ENCODE measurements at regions not wholly inside any gene's neighbourhood (a gene's known extent, or its start where the extent isn't known, plus 50 kb on each side); places are given as distances from the start of the nearest gene placed in this dataset.

DNA sequence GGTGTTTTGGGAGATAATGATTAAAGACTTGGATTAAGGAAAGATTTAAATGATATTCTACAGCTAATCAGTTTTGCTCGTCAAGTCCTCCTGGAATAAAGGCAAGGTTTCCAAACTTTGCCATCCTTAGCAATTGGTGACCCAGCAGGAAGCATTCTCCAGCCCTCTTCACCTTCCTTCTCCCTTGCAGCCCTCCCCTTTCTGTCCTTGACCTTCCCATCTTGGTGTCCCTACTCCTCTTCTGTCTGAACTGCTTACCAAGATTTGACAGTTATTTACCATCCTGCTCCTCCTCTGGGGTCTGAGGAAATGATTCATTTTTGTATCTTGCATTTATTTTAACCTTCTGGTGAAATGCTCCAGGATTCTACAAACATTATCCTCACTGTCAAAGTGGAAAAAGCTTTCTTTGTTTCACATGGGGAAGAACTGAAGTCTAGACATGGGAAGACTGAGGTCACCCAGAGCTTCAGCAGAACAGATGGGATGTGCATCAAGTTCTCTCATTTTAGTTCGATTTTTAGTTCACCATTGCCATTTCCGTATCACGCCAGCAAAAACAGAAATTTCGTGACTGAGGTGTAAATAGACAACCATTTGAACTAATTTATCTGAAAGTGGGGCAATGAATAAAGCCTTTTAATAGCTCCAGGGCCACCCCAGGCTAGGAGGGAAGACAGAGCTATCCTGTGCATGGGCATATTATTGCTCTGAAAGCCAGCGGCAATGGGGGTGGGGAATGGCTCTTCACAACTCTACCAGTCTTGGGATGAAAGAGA is 504.4 kb upstream of the PLXNA2 start:
- Histone ChIP-seq H3K27ac (ENCODE audit: low read length) (no peak overlapping the region), H3K4me1 (ENCODE audit: control insufficient read depth, insufficient read depth, low read length) (no peaks in the 10 kb centered on the region), H3K36me3 (ENCODE audit: control insufficient read depth, insufficient read depth, low read length) (no peaks in the 10 kb centered on the region), H3K27me3 (ENCODE audit: control insufficient read depth, insufficient read depth, low read length) (no peaks in the 10 kb centered on the region), H3K4me3 (ENCODE audit: low read length) (no peak overlapping the region), H3K9me3 (replicated peaks; ENCODE audit: control insufficient read depth, low read depth, low read length) (no peaks in the 10 kb centered on the region)
- no CpG with 5 or more reads among the region's 6 CpGs for WGBS (ENCODE audit: insufficient coverage)
- no peak for DNase-seq

DNA sequence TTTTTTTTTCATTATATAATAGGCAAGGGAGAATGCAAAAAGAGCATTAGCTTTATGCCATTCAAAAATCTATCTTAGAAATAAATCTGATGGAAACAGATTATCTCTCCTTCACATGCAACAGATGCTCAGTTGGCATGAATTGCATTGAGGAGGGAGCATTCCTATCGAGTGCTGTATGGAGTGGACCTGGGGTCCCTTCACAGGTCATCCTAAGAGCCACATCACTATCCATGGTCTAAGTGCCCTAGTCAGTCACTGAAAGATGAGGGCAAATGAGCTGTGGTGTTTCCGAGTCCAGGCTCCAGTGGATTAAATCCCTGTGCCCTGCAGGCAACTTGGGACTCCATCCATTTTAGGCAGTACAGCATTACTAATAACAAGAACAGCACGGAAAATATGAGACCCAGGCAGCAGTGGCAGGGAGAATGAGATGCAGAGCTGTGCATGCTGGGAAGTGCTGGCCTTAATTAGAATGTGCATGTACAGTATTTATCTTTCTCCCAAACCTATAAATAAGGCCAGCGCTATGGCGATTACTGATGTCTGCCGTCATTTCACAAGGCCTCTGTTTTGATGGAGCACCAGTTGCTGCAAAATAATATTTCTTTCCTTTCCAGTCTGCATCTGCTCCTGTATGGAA is 512.3 kb upstream of the PLXNA2 start:
- Histone ChIP-seq H3K36me3 (ENCODE audit: control insufficient read depth, insufficient read depth, low read length) (no peaks in the 10 kb centered on the region), H3K27ac (ENCODE audit: low read length) (no peak overlapping the region), H3K9me3 (replicated peaks; ENCODE audit: control insufficient read depth, low read depth, low read length) (no peaks in the 10 kb centered on the region), H3K4me1 (ENCODE audit: control insufficient read depth, insufficient read depth, low read length) (no peaks in the 10 kb centered on the region), H3K27me3 (ENCODE audit: control insufficient read depth, insufficient read depth, low read length) (no peaks in the 10 kb centered on the region), H3K4me3 (ENCODE audit: low read length) (no peak overlapping the region)
- DNase-seq, result no peak
- WGBS (ENCODE audit: insufficient coverage), result 86% methylated on average over 4 of the region's 6 CpGs

DNA sequence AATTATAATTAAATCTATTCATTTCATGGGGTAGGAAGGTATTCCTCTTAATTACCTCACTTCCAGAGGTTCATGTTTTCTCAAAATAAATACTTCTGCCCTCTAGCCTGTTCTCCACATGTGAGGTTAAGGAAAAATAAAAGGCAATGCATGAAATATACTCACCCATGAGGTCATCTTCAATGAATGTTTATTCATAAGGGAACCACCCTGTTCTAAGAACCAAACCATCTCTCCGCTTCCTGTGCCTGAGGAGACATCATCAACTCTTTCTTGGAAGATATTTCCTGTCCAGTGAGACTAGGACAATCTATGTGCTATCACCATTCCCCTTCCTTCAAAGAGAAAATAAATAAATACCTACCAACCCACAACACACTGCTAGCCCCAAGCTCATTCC is 513.7 kb upstream of the PLXNA2 start:
- no peak overlapping the region for H3K27ac ChIP-seq (ENCODE audit: low read length)
- H3K4me1 ChIP-seq (ENCODE audit: control insufficient read depth, insufficient read depth, low read length), result no peaks in the 10 kb centered on the region
- no peak overlapping the region for H3K4me3 ChIP-seq (ENCODE audit: low read length)
- WGBS (ENCODE audit: insufficient coverage), result 100% methylated on average over 1 of the region's 1 CpG
- H3K9me3 ChIP-seq (replicated peaks; ENCODE audit: control insufficient read depth, low read depth, low read length), result no peaks in the 10 kb centered on the region
- no peak for DNase-seq
- H3K36me3 ChIP-seq (ENCODE audit: control insufficient read depth, insufficient read depth, low read length), result no peaks in the 10 kb centered on the region
- no peaks in the 10 kb centered on the region for H3K27me3 ChIP-seq (ENCODE audit: control insufficient read depth, insufficient read depth, low read length)

DNA sequence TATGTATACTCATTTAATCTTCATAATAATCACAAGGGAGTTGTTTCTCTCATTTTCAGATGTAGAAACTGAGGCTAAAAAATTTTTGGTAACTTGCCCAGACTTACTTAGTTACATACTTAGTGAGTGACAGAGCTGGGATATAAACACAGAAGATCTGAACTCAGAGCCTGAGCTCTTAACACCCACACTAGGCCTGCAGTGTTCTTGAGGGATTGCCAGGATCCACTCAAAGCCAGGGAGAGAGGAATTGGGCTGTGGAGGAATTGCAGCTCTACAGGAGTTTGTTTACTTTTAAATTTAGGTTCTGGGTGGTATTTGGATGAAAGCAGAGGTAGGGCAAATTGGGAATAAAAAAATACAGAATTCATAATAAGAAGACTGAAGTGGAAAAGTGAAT is 515.1 kb upstream of the PLXNA2 start:
- Histone ChIP-seq H3K4me3 (ENCODE audit: low read length) (no peak overlapping the region), H3K36me3 (ENCODE audit: control insufficient read depth, insufficient read depth, low read length) (no peaks in the 10 kb centered on the region), H3K4me1 (ENCODE audit: control insufficient read depth, insufficient read depth, low read length) (no peaks in the 10 kb centered on the region), H3K27me3 (ENCODE audit: control insufficient read depth, insufficient read depth, low read length) (no peaks in the 10 kb centered on the region), H3K27ac (ENCODE audit: low read length) (no peak overlapping the region), H3K9me3 (replicated peaks; ENCODE audit: control insufficient read depth, low read depth, low read length) (no peaks in the 10 kb centered on the region)
- DNase-seq, result no peak

DNA sequence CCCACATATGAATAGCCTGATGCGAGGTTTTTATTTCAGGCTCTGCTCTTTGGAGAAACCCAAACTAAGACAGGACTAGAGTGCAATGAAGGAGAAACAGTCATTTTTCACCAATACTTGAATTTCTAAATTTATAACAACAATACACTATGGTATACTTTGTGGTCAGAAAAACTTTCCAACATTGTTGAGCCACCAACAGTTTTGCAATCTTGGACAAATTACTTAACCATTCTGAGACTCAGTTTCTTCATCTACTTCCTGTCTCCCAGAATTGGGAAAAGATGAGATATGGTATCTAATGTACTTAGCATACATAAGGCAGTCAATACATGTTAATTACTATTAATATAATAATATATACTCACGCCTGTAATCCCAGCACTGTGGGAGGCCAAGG is 519.8 kb upstream of the PLXNA2 start:
- H3K27me3 ChIP-seq (ENCODE audit: control insufficient read depth, insufficient read depth, low read length), result no peaks in the 10 kb centered on the region
- no peak overlapping the region for H3K4me3 ChIP-seq (ENCODE audit: low read length)
- no peak for DNase-seq
- H3K9me3 ChIP-seq (replicated peaks; ENCODE audit: control insufficient read depth, low read depth, low read length), result no peaks in the 10 kb centered on the region
- no peaks in the 10 kb centered on the region for H3K36me3 ChIP-seq (ENCODE audit: control insufficient read depth, insufficient read depth, low read length)
- no peaks in the 10 kb centered on the region for H3K4me1 ChIP-seq (ENCODE audit: control insufficient read depth, insufficient read depth, low read length)
- no peak overlapping the region for H3K27ac ChIP-seq (ENCODE audit: low read length)
- WGBS (ENCODE audit: insufficient coverage), result no CpG with 5 or more reads among the region's 2 CpGs

DNA sequence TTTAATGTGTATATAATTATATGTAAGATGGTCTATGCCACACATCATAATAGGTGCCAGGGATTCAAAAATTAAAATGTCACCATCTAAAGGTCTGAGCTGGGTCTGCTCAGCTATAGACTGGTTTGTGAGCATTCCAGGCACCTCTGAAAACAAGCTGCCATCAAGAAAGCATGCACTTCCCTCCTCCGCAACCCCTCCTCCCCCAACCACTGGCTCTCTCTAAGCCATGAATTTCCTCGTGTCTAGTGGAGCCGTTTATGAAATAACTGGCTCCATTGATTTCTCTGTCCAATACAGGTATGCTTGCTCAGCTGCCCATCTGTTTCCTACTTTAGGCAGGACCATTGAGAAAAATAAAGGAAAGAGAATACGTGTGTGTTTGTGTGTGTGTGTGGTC is 522.6 kb upstream of the PLXNA2 start:
- Histone ChIP-seq H3K4me1 (ENCODE audit: control insufficient read depth, insufficient read depth, low read length) (no peaks in the 10 kb centered on the region), H3K27ac (ENCODE audit: low read length) (no peak overlapping the region), H3K9me3 (replicated peaks; ENCODE audit: control insufficient read depth, low read depth, low read length) (no peaks in the 10 kb centered on the region), H3K27me3 (ENCODE audit: control insufficient read depth, insufficient read depth, low read length) (no peaks in the 10 kb centered on the region), H3K36me3 (ENCODE audit: control insufficient read depth, insufficient read depth, low read length) (no peaks in the 10 kb centered on the region), H3K4me3 (ENCODE audit: low read length) (no peak overlapping the region)
- DNase-seq, result no peak
- no CpG with 5 or more reads among the region's 4 CpGs for WGBS (ENCODE audit: insufficient coverage)

DNA sequence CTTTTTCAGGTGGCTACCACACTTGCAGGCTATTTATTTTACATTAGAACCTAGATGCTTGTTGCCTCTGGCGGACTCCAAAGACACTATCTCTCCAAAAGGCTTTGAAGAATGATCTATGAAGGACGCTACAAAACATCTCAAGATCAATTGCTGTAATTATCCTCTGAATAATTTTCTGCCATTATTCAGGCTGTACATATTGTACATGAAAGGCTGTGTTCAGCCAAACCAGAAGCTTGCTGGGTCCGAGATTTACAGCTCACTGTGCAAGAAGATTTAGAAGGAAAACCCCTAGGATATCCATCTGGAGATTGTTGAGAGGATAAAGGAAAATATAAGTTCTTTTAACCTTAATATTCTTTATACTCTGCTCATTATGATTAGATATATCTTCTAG is 523.6 kb upstream of the PLXNA2 start:
- no peak overlapping the region for H3K4me3 ChIP-seq (ENCODE audit: low read length)
- no peak overlapping the region for H3K27ac ChIP-seq (ENCODE audit: low read length)
- no peaks in the 10 kb centered on the region for H3K27me3 ChIP-seq (ENCODE audit: control insufficient read depth, insufficient read depth, low read length)
- WGBS (ENCODE audit: insufficient coverage), result no CpG with 5 or more reads among the region's 3 CpGs
- no peak for DNase-seq
- no peaks in the 10 kb centered on the region for H3K36me3 ChIP-seq (ENCODE audit: control insufficient read depth, insufficient read depth, low read length)
- H3K4me1 ChIP-seq (ENCODE audit: control insufficient read depth, insufficient read depth, low read length), result peaks cover 1% of the 10 kb centered on the region
- H3K9me3 ChIP-seq (replicated peaks; ENCODE audit: control insufficient read depth, low read depth, low read length), result no peaks in the 10 kb centered on the region

DNA sequence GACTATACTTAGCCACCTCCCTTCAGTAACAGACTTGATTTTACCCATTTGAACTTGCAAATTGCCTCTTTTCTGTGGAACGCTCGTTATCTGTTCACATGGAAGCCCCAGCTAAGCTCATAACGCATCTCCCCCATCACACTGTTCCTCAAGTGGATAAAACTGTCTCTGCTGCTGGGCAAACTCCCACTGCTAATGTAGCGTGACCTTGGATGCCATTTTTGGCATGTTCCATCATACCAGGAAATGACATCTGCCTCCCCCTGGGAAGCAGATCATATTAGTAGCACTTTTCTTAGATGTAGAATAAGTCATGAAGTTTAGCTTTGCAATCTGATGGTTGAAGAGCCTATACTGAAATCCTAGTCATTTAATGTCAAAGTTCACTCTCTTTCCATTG is 528.7 kb upstream of the PLXNA2 start:
- 47% methylated on average over 3 of the region's 4 CpGs for WGBS (ENCODE audit: insufficient coverage)
- Histone ChIP-seq H3K4me1 (ENCODE audit: control insufficient read depth, insufficient read depth, low read length) (peaks cover 5% of the 10 kb centered on the region), H3K27ac (ENCODE audit: low read length) (no peak overlapping the region), H3K27me3 (ENCODE audit: control insufficient read depth, insufficient read depth, low read length) (no peaks in the 10 kb centered on the region), H3K9me3 (replicated peaks; ENCODE audit: control insufficient read depth, low read depth, low read length) (no peaks in the 10 kb centered on the region), H3K36me3 (ENCODE audit: control insufficient read depth, insufficient read depth, low read length) (no peaks in the 10 kb centered on the region), H3K4me3 (ENCODE audit: low read length) (no peak overlapping the region)
- peak; percentile 45 for DNase-seq

DNA sequence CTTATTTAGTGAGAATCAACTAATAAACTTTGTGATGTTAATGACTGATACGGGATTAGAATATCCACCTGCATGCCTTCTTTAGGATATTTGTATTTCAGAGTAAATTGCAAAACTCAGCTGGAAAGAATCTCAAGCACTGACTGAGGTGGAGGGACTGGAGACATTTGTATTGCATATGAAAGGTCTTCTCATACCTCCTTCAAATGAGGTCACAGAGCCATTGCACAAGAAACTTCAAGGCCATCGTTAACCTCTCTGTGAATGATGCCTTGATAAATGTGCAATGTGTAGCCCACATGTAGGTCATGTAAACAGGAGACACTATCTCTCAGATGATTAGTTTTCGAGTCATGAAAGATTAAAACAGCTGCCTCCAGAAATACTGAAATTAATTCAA is 531.7 kb upstream of the PLXNA2 start:
- Histone ChIP-seq H3K4me1 (ENCODE audit: control insufficient read depth, insufficient read depth, low read length) (peaks cover 5% of the 10 kb centered on the region), H3K27ac (ENCODE audit: low read length) (no peak overlapping the region), H3K36me3 (ENCODE audit: control insufficient read depth, insufficient read depth, low read length) (no peaks in the 10 kb centered on the region), H3K9me3 (replicated peaks; ENCODE audit: control insufficient read depth, low read depth, low read length) (no peaks in the 10 kb centered on the region), H3K27me3 (ENCODE audit: control insufficient read depth, insufficient read depth, low read length) (no peaks in the 10 kb centered on the region), H3K4me3 (ENCODE audit: low read length) (no peak overlapping the region)
- WGBS (ENCODE audit: insufficient coverage), result no CpG with 5 or more reads among the region's 3 CpGs
- no peak for DNase-seq

DNA sequence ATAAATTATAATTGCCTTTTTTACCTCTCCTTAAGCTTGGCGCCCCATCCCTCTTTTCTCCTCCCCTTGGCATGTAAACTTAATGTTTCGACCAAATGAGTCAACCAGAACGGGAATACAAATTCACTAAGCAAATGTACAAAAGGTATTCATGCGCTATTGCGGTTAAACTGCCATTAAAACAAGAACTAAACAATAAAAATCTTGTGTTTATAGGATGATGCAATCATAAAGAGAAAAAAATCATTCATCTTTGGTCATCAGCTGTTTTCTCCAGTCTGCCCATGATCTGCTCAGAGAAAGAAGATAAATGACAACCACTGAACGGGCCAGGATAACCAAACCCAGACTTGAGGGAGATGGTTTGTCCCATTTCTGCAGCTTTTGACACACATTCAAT is 534.2 kb upstream of the PLXNA2 start:
- Histone ChIP-seq H3K27ac (ENCODE audit: low read length) (no peak overlapping the region), H3K4me3 (ENCODE audit: low read length) (no peak overlapping the region), H3K4me1 (ENCODE audit: control insufficient read depth, insufficient read depth, low read length) (peaks cover 11% of the 10 kb centered on the region), H3K27me3 (ENCODE audit: control insufficient read depth, insufficient read depth, low read length) (no peaks in the 10 kb centered on the region), H3K36me3 (ENCODE audit: control insufficient read depth, insufficient read depth, low read length) (no peaks in the 10 kb centered on the region), H3K9me3 (replicated peaks; ENCODE audit: control insufficient read depth, low read depth, low read length) (no peaks in the 10 kb centered on the region)
- WGBS (ENCODE audit: insufficient coverage), result 87% methylated on average over 2 of the region's 6 CpGs
- DNase-seq, result no peak
